Mesenchymal stem cell (in vitro differentiated cells and primary cell): ENCODE measurements at regions not wholly inside any gene's neighbourhood (a gene's known extent, or its start where the extent isn't known, plus 50 kb on each side); places are given as distances from the start of the nearest gene placed in this dataset.

Experiments used
- DNase-seq: peaks from one replicate; pipeline ENCODE4 v3.0.0-alpha.2; 2013
- H2AFZ ChIP-seq: one replicate; pipeline ENCODE4 v1.6.1; 2013; ENCODE audit warnings: low read depth, mild to moderate bottlenecking, control low read depth, inconsistent platforms, low read length, moderate library complexity
- H2AK5ac ChIP-seq: 2 replicates; pipeline ENCODE4 v1.6.1; 2013; ENCODE audit warnings: low read length, moderate library complexity, mild to moderate bottlenecking, inconsistent platforms; ENCODE audit not compliant: severe bottlenecking
- H2BK120ac ChIP-seq: one replicate; pipeline ENCODE4 v1.6.1; 2013; ENCODE audit warnings: low read depth, mild to moderate bottlenecking, inconsistent platforms, low read length, moderate library complexity
- H2BK12ac ChIP-seq, 2 experiments: one replicate each; pipeline ENCODE4 v1.6.1; 2013; ENCODE audit warnings: inconsistent platforms in 2 of 2, low read length in 2 of 2, mild to moderate bottlenecking in 2 of 2, moderate library complexity in 2 of 2, control low read depth in 1 of 2
- H2BK15ac ChIP-seq: one replicate; pipeline ENCODE4 v1.6.1; 2013; ENCODE audit warnings: mild to moderate bottlenecking, low read depth, inconsistent platforms; ENCODE audit not compliant: poor library complexity, severe bottlenecking
- H2BK5ac ChIP-seq: 2 replicates; pipeline ENCODE4 v1.6.1; 2013; ENCODE audit warnings: low read depth, mild to moderate bottlenecking, low read length, control low read depth, inconsistent platforms; ENCODE audit not compliant: poor library complexity, severe bottlenecking
- H3K14ac ChIP-seq, 2 experiments: one replicate each; pipeline ENCODE4 v1.6.1; 2013; ENCODE audit warnings: inconsistent platforms in 2 of 2, low read length in 2 of 2, control low read depth in 1 of 2, mild to moderate bottlenecking in 1 of 2, moderate library complexity in 1 of 2
- H3K18ac ChIP-seq, 2 experiments: one replicate each; pipeline ENCODE4 v1.6.1; 2013; ENCODE audit warnings: inconsistent platforms in 2 of 2, low read length in 2 of 2, control low read depth in 1 of 2, low read depth in 1 of 2, mild to moderate bottlenecking in 1 of 2
- H3K23ac ChIP-seq, 2 experiments: one replicate each; pipeline ENCODE4 v1.6.1; 2013; ENCODE audit warnings: inconsistent platforms in 2 of 2, low read length in 2 of 2, mild to moderate bottlenecking in 2 of 2, moderate library complexity in 2 of 2, control low read depth in 1 of 2
- H3K27ac ChIP-seq: 2 replicates; pipeline ENCODE4 v1.5.1; 2013; ENCODE audit warnings: mild to moderate bottlenecking, moderate library complexity, low read length, control low read depth, inconsistent platforms; ENCODE audit not compliant: poor library complexity, severe bottlenecking
- H3K27me3 ChIP-seq, 2 experiments: 2 replicates each; pipeline versions ENCODE4 v1.6.1 to v1.7.0; 2013; ENCODE audit warnings: low read length in 2 of 2, mild to moderate bottlenecking in 2 of 2, moderate library complexity in 2 of 2, control low read depth in 1 of 2, inconsistent platforms in 1 of 2; ENCODE audit not compliant: control insufficient read depth in 1 of 2, insufficient read depth in 1 of 2
- H3K36me3 ChIP-seq, 2 experiments: 2 replicates each; pipeline versions ENCODE4 v1.6.1 to v1.7.0; 2013; ENCODE audit warnings: low read length in 2 of 2, control low read depth in 1 of 2, inconsistent platforms in 1 of 2, low read depth in 1 of 2, mild to moderate bottlenecking in 1 of 2; ENCODE audit not compliant: insufficient read depth in 2 of 2, control insufficient read depth in 1 of 2
- H3K4ac ChIP-seq, 2 experiments: one replicate each; pipeline ENCODE4 v1.6.1; 2013; ENCODE audit warnings: inconsistent platforms in 2 of 2, low read length in 2 of 2, mild to moderate bottlenecking in 2 of 2, moderate library complexity in 2 of 2, control low read depth in 1 of 2, low read depth in 1 of 2
- H3K4me1 ChIP-seq: 2 replicates; pipeline ENCODE4 v1.6.1; 2013; ENCODE audit warnings: low read depth, low read length, control low read depth; ENCODE audit not compliant: control insufficient read depth, insufficient read depth
- H3K4me2 ChIP-seq: 2 replicates; pipeline ENCODE4 v1.6.1; 2013; ENCODE audit warnings: low read length, mild to moderate bottlenecking, inconsistent platforms; ENCODE audit not compliant: poor library complexity, severe bottlenecking
- H3K4me3 ChIP-seq, 2 experiments: 2 replicates each; pipeline versions ENCODE4 v1.5.1 to v1.7.0; 2013; ENCODE audit warnings: low read length in 2 of 2, mild to moderate bottlenecking in 2 of 2, control low read depth in 1 of 2, low read depth in 1 of 2; ENCODE audit not compliant: insufficient read depth in 1 of 2
- H3K79me1 ChIP-seq: replicated peaks from 2 replicates; pipeline ENCODE4 v1.6.1; 2013; ENCODE audit warnings: mild to moderate bottlenecking, control low read depth, low read length, inconsistent platforms; ENCODE audit not compliant: poor library complexity, severe bottlenecking
- H3K9ac ChIP-seq: 2 replicates; pipeline ENCODE4 v1.7.0; 2013; ENCODE audit warnings: mild to moderate bottlenecking, low read length, moderate library complexity
- H3K9me3 ChIP-seq: 2 replicates; pipeline ENCODE4 v1.7.0; 2013; ENCODE audit warnings: mild to moderate bottlenecking, low read length; ENCODE audit not compliant: control insufficient read depth
- H4K8ac ChIP-seq: one replicate; pipeline ENCODE4 v1.6.1; 2013; ENCODE audit warnings: inconsistent platforms, mild to moderate bottlenecking, low read length, moderate library complexity
- H4K91ac ChIP-seq: one replicate; pipeline ENCODE4 v1.6.1; 2013; ENCODE audit warnings: mild to moderate bottlenecking, low read length, inconsistent platforms
- WGBS: methylation state at CpG from one replicate; pipeline ENCODE4 v1.1.7; 2013; ENCODE audit warnings: mixed read lengths; 5-methylcytosine and 5-hydroxymethylcytosine counted together

- no peaks in the 10 kb centered on the region for H3K79me1 ChIP-seq
- no peak overlapping the region for H3K14ac ChIP-seq
- no peak overlapping the region for H4K8ac ChIP-seq
- peaks cover 0 to 5% of the 10 kb centered on the region in 2 experiments for H3K27me3 ChIP-seq
- no peak overlapping the region for H3K18ac ChIP-seq
- H3K4ac ChIP-seq = no peak overlapping the region
- H3K36me3 ChIP-seq = no peaks in the 10 kb centered on the region
- H3K4me1 ChIP-seq = no peaks in the 10 kb centered on the region
- DNase-seq = peak; percentile 18
- no peak overlapping the region for H3K23ac ChIP-seq
- H2AFZ ChIP-seq = no peak overlapping the region
- H3K27ac ChIP-seq = no peak overlapping the region
- H3K9ac ChIP-seq = no peak overlapping the region
- H2BK15ac ChIP-seq = no peak overlapping the region
- H2BK120ac ChIP-seq = no peak overlapping the region
- H2BK12ac ChIP-seq = no peak overlapping the region
- no peaks in the 10 kb centered on the region for H3K9me3 ChIP-seq
- no peak overlapping the region for H3K4me2 ChIP-seq
- no peak overlapping the region for H4K91ac ChIP-seq
- H3K4me3 ChIP-seq = no peak overlapping the region
- H2AK5ac ChIP-seq = no peak overlapping the region
- no peak overlapping the region for H2BK5ac ChIP-seq
These were observed 198.0 kb upstream of the MPHOSPH6 start for GRCh38 chr16:82368041-82368440.

DNA sequence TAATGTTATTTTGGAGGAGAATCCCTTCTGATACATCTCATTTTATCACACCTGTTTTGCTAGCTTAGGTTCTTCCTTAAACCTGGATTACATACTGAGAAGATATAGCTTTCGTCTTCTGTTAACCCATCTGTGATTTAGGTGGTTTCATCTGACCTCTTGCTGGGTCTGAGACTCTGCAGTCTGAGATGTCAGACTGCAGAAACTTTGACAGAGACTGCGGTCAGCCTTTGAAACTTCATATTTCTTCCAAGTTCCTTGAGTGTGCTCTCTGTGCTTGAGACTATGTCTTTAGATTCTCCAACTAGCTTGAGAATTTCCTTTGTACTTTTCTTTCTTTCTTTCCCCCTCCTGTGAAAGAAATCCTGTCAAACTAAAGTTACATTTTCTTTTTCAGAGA, 196.4 kb upstream of the MPHOSPH6 start:
- H2BK12ac ChIP-seq = no peak overlapping the region
- no peak overlapping the region for H3K4me2 ChIP-seq
- H3K9ac ChIP-seq = no peak overlapping the region
- no peak overlapping the region for H2BK5ac ChIP-seq
- no peak overlapping the region for H4K8ac ChIP-seq
- H3K14ac ChIP-seq = no peak overlapping the region
- no peak for DNase-seq
- 80% methylated on average over 2 of the region's 2 CpGs for WGBS
- no peak overlapping the region for H3K18ac ChIP-seq
- peaks cover 0 to 13% of the 10 kb centered on the region in 2 experiments for H3K27me3 ChIP-seq
- no peak overlapping the region for H4K91ac ChIP-seq
- H3K4me3 ChIP-seq = no peak overlapping the region
- H3K36me3 ChIP-seq = no peaks in the 10 kb centered on the region
- no peak overlapping the region for H2BK15ac ChIP-seq
- H3K27ac ChIP-seq = no peak overlapping the region
- H2BK120ac ChIP-seq = no peak overlapping the region
- no peak overlapping the region for H3K4ac ChIP-seq
- H3K4me1 ChIP-seq = no peaks in the 10 kb centered on the region
- H2AFZ ChIP-seq = no peak overlapping the region
- no peaks in the 10 kb centered on the region for H3K79me1 ChIP-seq
- H3K9me3 ChIP-seq = no peaks in the 10 kb centered on the region
- H2AK5ac ChIP-seq = no peak overlapping the region
- no peak overlapping the region for H3K23ac ChIP-seq

DNA sequence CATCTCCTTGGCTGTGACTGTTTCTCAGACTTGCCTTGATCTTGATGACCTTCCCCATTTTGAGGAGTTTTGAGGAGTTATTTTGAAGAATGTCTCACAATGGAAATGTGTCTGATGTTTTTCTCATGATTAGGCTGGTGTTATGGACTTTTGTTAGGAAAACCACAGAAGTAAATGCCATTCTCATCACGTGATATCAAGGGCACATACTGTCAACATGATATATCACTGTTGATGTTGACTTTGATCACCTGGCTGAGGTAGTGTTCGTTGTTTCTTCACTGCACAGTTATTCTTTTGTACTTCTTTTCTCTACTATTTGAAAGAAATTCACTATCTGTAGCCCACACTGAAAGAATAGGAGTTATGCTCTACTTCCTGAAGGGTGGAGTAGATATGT, 194.7 kb upstream of the MPHOSPH6 start:
- H3K14ac ChIP-seq = no peak overlapping the region
- no peaks in the 10 kb centered on the region for H3K9me3 ChIP-seq
- no peaks in the 10 kb centered on the region for H3K36me3 ChIP-seq
- H3K23ac ChIP-seq = no peak overlapping the region
- no peak overlapping the region for H4K91ac ChIP-seq
- no peak overlapping the region for H3K4ac ChIP-seq
- H2BK15ac ChIP-seq = no peak overlapping the region
- H3K4me2 ChIP-seq = no peak overlapping the region
- peaks cover 0 to 11% of the 10 kb centered on the region in 2 experiments for H3K27me3 ChIP-seq
- H2BK5ac ChIP-seq = no peak overlapping the region
- H3K27ac ChIP-seq = no peak overlapping the region
- H2BK12ac ChIP-seq = no peak overlapping the region
- no peak overlapping the region for H3K4me3 ChIP-seq
- no peak overlapping the region for H3K18ac ChIP-seq
- H3K79me1 ChIP-seq = no peaks in the 10 kb centered on the region
- H3K9ac ChIP-seq = no peak overlapping the region
- no peak overlapping the region for H2AK5ac ChIP-seq
- H2BK120ac ChIP-seq = no peak overlapping the region
- WGBS = 65% methylated on average over 2 of the region's 2 CpGs
- no peak for DNase-seq
- no peak overlapping the region for H2AFZ ChIP-seq
- H3K4me1 ChIP-seq = no peaks in the 10 kb centered on the region
- no peak overlapping the region for H4K8ac ChIP-seq

DNA sequence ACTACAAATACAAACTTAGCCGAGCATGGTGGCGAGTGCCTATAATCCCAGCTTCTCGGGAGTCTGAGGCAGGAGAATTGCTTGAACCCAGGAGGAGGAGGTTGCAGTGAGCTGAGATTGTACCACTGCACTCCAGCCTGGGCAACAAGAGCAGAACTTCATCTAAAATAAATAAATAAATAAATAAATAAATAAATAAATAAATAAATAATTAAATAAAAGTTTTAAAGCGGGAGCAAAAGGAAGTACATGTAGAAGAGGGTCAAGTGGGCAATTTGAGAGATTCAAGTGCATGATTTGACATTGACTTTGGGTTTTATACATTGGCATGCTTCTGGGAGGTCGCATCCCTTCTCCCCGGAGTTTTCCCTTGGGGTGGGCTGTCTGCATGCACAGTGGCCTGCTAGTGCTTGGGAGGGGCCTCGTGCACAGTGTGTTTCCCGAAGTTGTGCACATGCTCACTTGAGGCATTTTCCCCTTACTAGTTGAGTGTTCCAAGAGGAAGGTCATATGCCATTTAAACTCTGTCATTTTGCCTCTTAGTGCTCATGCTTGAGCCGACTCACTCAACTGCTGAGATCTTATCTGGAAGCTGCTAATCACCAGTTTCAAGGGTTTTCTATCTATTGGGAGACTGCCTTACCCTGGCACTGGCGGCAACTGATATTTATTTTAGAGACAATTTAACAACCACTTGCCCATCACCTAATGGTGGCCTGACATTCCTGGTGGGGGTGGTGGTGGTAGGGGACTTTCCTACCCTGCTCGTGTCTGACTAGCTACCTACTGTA, 193.2 kb upstream of the MPHOSPH6 start:
- Histone ChIP-seq H3K27me3 (peaks cover 0 to 15% of the 10 kb centered on the region in 2 experiments), H3K36me3 (no peaks in the 10 kb centered on the region), H3K4me3 (no peak overlapping the region), H3K4ac (no peak overlapping the region), H2BK5ac (no peak overlapping the region), H2BK12ac (no peak overlapping the region), H3K27ac (no peak overlapping the region), H4K8ac (no peak overlapping the region), H3K79me1 (no peaks in the 10 kb centered on the region), H4K91ac (no peak overlapping the region), H2BK120ac (no peak overlapping the region), H3K4me1 (no peaks in the 10 kb centered on the region), H3K23ac (no peak overlapping the region), H3K9me3 (no peaks in the 10 kb centered on the region), H3K14ac (no peak overlapping the region), H3K18ac (no peak overlapping the region), H3K9ac (no peak overlapping the region), H2AK5ac (no peak overlapping the region), H3K4me2 (no peak overlapping the region), H2AFZ (no peak overlapping the region), H2BK15ac (no peak overlapping the region)
- WGBS = 63% methylated on average over 7 of the region's 11 CpGs
- no peak for DNase-seq
